ENCODE measurements at regions not wholly inside any gene's neighbourhood (a gene's known extent, or its start where the extent isn't known, plus 50 kb on each side); places are given as distances from the start of the nearest gene placed in this dataset.
"Not testable (repeated sequence)": the region's sequence is repeated elsewhere in the genome, so short reads cannot be mapped to it uniquely, and the experiment has no call there.

DNA sequence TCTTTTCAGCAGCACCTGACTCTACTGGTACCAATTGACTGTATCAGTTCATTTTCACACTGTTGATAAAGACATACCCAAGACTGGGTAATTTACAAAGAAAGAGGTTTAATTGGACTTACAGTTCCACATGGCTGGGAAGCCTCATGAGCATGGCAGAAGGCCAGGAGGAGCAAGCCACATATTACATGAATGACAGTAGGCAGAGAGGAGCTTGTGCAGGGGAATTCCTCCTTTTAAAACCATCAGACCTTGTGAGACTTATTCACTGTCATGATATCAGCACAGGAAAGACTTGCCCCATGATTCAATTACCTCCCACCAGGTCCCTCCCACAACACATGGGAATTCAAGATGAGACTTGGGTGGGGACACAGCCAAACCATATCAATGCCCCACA lies 458.8 kb downstream of the GRIA2 start:
- DNase-seq = not testable (repeated sequence)

DNA sequence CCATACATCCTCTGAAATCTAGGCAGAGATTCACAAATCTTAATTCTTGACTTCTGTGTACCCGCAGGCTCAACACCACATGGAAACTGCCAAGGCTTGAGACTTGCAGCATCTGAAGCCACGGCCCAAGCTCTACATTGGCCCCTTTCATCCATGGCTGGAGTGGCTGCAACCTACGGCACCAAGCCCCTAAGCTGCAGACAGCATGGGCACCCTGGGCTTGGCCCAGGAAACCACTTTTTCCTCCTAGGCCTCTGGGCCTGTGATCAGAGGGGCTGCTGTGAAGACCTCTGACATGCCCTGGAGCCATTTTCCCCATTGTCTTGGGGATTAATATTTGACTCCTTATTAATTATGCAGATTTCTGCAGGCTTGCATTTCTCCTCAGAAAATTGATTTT lies 457.9 kb downstream of the GRIA2 start:
- DNase-seq = no peak

DNA sequence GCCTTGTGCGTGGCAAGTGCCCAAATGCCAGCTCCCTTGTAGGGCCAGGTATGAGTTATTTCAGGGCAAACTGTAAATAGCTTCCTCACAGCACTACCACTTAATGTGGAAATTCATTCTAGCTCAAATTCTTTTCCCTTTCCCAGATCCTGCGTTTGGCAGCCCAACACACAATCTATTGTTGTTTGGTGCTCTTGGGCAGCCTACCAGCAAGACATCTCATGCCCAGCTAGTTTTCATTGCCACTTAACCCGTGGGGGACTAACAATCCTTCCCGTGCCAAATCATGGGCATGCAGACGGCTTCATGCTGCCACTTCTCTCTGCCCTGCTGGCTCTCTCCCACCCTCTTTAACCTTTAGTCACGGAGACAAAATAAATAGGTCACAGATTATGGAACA lies 454.2 kb downstream of the GRIA2 start:
- peak in 42 of 51 donors; percentile 1 to 69 (median 20) for DNase-seq

DNA sequence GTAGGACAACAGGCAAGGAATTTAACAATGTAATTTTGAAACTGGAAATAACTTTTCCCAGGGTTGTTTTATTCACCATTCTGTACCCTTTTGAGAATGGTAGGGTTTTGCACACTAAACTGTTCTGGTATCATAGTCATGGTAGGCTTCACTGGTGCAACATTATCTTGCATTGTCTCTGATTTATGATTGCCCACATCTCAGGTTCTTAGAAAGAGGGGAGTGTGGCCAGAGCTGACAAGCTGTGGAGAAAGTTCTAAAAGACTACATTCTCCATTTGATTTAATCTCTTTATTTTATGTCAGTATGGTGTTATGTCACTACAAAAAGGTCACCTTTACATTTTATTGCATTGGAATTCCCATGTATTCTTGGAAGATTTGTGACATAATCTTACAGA lies 447.3 kb downstream of the GRIA2 start:
- DNase-seq = no peak

DNA sequence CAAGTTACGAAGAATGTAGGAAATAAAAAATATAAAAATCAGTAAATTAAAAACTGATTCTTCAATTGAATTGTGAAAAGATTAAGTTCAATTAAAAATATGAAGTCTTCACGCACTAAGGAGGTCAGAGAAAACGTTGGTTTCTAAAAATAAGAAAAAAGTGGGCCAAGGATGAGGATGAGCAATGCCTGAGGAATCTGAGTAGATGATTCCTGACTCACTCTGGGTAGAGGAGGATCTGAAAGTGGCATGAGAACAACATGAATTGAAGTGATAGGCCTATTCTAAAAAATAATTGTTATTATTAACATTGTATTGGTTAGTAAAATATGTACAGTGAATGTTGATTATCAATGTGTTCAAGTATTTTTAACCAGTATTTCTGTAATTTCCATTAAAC lies 444.2 kb downstream of the GRIA2 start:
- no peak for DNase-seq

DNA sequence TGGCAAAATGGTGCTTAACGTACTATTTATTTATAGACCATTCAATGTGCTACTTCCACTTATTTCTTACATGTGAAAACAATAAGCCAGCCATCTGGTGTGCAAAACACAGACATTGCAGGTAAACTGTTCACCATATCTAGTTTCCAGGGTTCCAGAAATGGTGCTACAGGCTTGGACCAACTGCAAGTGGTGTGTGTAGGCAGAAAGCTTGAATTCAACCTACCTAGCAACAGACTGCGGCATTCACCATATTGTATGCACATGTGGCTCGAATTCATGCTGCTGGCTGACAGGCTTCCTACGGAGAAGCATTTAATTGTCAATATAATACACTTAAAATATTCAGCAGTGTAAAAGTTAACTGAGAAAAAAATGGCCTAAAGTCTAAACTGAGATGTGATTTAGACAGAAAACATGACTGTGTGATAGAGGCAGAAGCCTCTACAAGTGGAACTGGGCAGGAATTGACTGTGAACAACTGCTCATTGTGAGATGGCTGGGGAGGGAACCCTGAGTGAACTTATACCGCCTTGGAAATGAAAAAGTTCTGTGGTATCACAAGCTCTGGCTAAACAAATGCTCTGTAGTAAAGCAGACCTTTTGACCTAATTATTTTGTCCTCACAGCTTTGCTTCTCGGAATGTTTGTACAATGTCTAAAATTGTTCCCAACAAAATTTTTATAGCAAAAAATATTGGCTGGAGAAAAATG lies 434.7 kb downstream of the GRIA2 start:
- peak in 3 of 51 donors; percentile 2 to 22 (median 3) for DNase-seq

DNA sequence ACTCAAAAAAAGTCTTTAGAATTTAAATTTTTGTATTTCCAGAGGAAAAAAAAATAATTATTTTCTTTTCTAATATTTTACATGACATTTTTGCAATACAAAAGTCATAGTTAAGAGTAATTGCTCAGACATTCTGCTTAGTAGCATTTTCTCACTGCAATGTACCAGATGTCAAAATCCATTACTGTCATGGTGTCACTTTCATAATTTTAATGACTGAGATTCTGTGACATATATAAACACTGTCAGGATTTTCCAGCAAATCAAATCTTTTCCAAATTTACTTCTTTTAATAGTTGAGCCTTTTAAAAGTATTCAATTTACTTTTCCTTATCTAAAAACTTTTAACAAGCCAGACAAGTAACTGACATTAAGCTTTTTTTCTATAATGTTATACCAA lies 422.7 kb downstream of the GRIA2 start:
- no peak for DNase-seq

DNA sequence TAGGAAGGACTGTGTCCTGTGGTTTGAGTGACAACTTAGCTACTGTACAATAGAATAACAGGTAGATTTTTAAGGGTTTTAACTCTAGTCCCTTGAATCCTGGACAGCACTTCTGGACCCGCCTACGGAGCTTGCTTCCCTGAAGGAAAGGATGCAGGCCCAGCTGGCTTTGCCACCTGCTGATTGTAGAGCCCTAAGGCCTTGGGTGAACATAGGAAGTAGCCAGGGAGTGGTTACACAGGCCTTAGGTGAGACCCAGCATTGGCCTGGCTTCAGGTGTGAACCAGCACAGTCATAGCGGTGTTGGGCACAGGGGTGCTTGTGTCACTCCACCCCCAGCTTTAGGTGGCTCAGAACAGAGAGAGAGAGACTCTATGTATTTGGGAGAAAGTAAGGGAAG lies 413.5 kb downstream of the GRIA2 start:
- no peak for DNase-seq

DNA sequence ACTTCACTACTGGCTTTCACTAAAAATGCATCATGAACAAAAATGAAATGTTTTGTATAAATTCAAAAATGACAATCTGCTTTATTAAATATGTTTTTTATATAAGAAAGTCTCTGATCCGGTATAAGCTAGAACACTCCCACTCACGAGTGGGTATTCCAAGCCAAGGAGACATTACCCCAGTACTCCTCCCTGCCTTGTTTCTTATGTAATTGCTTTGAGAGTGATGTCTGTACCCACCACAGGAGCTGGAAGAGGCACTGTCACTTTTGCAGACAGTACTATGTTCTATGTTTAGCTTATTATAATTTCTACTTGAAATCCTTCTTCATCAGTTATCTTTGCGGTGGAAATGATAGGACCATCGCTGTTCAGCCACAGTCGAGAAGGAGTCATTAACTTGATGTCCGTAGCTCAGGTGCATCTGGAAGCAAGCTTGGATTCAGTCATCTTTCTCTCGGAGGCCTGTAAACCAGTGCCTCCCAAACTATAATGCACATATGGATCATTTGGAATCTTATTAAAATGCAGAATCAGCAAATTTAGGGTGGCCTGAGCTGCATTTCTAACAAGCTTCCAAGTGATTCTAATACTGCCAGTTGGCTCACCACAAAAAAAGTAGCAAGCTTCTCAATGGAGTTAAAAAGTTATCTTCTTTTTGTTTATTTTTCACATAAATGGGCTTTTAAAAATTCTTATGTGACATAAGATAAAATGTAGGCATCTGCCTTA lies 396.4 kb downstream of the GRIA2 start:
- DNase-seq = no peak

DNA sequence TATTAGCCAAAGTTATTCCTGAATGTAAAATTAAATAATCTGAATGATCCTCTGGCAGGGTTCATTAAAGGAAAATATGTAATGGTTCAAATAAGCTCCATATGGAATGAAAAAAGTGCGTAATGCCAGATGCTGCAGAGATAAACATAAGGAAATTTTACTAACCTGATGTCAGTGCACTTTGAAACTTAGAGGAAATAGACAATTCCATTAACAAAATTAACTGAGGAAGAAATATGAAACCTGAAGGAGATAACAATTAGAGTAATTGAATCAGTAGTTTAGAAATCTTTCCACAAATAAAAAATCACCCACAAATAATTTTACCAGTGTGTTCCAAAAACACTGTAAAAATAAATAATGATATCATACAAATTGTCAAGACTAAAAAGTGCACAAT lies 387.5 kb downstream of the GRIA2 start:
- no peak for DNase-seq

DNA sequence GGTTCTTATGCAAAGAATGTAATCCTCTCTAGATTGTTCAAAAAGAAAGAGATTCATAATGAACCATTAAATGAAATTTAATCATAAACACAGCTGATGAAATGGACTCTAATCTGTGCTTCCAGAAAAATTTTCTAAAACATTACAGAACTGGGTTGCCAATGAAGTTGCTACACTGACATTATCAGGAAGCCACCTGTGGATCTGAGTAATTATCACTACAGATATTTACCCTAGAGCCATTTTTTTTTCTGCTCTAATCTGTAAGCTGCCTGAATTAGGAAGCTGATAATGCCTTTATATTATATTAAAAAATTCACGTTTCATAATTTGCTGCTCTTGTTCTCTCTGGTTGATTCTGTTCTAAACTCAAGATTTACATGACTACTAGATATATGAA lies 380.1 kb downstream of the GRIA2 start:
- no peak for DNase-seq

DNA sequence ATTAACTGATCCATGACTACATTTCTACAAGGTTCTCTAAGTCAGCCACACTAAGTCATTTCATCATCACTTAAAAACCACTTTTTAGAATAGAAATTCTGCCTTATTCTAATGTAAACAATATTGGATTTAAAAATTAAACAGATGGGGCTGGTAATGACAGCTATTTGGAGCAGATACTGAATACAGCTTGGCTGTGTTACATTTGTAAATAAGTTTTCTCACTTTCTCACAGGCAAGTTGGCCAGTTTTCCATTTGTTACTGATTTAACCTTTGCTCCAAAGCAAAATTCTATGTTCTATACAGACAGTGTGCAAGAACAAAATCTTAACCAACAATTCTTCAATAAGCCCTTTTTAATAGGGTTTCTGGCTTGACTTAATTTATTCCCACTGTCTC lies 370.7 kb downstream of the GRIA2 start:
- DNase-seq = no peak

DNA sequence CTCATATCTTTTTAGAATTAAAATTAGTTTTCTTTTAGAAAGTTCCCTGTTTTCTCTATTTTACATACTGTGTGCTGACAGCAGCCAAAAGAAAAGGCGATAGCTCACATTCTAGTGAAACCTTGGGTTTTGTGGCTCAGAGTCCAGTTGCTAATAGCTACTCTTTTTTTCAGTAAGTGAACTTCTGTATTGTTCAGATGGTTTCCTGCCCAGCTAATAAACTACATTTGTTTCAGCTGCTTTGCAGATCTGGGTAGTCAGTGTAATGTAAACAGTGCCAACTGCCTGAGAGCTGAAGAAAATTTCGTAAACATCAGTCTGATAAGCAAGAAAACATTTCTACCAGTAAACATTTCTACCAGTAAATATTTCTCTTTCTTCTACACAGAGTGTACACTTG lies 370.2 kb downstream of the GRIA2 start:
- DNase-seq = no peak

DNA sequence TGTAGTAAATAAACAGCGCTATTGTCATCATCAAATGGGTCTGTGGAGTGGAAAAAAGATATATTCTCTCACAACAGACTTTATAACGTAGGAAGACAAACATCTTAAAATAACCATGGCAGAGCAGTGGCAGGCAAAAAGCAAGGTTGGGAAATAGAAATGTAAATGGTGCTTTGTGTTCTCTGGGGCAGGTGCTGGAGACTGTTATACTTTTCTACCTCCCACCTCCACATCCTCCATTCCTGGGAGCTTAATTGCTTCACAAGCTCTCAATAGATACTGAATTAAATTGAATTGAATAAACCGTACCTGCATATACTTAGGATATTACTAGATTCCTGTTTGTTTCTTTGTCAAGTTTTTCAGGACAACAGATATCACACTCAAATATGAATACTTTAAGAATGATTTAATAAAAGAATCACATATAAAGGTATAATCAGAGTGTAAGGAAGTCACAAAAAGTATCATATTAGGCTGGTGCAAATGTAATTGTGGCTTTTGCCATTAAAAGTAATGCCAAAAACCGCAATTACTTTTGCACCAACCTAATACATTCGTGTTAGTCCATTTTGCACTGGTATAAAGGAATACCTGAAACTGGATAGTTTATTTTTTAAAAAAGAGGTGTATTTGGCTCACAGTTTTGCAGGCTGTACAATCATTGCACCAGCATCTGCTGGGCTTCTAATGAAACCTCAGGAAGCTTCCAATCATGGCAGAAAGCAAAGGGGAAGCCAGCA lies 367.3 kb downstream of the GRIA2 start:
- DNase-seq = peak in 1 of 51 donors; percentile 11

DNA sequence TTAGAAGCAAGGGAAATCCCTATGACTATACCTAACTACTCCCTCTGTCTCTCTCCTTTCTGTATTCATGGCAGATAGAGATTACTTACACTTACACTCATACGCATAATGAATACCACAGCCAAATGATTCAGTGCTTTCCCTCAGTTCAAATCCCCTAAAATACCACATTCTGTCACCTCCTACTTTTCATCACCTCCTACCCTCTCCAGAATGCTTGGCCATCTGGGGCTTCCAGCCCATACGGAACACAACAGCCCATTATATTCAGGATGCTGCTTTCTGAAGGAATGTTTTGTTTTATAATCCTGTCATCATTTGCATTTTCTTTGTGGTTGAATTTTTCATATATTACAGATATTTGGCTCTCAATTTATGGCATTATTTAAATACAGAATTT lies 361.6 kb downstream of the GRIA2 start:
- DNase-seq = no peak

DNA sequence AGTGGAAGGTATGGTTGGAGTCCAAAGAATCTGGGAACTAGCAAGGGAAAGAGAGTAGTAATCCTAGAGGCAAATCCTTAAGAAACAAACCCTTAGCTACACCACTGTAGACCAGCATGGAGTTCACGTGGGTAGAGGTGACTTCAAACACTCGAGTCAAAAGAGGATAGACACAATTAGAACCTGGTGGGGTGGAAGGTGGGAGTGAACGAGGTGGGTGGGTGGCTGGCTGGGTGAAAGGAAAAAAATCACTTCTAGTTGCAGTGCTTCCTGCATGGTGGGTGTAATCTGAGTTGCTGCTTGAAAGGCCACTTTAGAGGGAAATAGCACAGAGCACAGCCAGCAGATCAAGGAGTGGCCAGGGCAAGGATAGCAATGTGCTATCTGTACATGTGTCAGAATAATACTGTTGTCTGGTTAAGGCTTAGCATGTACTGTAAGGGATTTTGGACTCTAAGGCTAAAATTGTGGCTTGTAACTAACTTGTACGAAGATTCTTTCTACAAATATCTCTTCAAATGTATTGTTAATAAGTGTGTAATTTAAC lies 356.2 kb downstream of the GRIA2 start:
- no peak for DNase-seq

DNA sequence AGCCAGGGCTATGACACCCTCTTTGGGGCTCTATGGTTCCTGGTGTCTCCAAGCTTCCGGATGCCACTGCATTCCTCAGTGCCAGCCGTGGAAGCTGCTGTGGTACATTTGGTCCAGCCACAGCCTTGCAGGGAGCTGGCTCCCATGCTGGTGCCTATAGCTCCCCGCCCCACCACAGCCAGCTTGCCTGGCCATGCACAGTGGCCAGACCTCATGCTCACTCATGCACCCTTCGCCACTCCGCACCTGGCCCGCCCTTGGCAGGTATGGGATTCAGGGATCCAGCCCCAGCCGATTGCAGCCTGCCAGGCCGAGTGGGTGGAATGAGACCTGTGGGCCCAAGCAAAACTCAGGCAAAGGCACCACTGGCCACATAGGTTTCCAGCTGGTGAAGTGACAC lies 354.8 kb downstream of the GRIA2 start:
- DNase-seq = no peak

DNA sequence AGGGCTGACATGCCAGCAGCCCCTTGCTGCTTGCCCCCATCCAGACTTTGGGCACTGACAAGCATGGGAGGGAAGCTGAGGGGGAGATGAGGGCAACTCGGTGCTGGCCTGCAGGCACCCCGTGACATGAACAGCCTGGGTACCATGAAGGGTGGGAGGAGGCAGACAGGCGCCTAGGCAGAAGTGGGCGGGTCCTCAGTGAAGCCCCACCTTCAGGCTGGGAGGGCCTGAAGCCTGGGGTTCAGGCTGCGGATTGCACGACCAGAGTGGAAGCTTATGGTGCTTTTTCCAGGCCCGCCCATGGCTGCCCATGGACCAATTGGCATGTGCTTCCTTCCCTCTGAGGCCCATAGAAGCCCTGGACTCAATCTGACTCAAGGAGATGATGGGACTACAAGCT lies 354.1 kb downstream of the GRIA2 start:
- DNase-seq = no peak

DNA sequence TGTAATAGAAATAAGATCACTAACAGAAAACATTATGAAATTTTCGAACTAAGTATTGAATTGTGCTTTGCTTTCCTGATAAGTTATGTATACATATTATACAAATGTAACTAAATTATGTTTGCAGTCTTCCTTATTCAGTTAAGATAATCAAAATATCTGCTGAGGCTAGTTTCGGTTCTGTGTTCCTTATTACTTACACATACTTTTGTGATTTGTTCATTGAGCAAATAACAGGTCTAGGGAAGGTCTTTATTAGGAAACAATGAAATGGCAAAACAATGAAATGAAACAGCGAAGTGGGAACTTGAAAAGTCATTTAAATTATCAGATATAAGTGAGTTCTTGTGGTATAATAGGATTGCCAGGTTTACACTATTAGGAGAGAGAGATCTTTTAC lies 352.4 kb downstream of the GRIA2 start:
- DNase-seq = no peak

DNA sequence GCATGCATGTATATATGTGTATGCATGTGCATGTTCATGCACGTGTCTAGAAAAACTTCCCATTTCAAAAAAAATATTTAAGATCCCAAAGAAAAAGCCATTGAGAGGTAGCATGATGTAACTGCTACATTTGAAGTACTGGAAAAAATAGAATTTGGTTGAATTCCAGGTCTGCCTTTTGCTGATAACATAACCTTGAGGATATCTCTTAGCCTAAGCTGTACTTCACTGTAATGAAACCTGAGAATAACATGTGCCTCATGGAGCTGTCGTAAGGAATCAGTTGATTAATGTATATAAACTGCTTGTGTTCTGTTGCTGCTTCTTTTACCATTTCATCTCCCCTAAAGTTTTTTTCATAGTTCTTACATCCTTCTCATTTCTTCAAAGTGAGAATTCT lies 351.8 kb downstream of the GRIA2 start:
- DNase-seq = no peak

DNA sequence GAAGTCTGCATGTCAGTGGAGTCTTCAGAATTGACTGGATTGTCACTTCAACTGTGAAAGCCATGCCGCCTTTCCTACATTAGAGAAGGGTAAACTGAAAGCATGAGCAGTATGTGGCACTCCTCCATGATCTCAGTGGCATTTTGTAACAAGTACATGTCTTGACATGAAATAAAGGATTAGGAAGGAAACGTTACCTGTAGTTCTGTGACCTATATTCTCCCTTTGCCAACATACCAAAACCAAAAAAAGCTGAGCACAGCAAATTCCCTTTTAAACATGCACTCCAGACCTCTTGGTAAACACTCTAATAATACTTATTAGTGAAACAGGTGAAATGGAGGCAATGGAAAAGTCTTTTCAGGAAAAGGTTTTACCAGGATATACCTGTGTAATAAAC lies 344.2 kb downstream of the GRIA2 start:
- no peak for DNase-seq

DNA sequence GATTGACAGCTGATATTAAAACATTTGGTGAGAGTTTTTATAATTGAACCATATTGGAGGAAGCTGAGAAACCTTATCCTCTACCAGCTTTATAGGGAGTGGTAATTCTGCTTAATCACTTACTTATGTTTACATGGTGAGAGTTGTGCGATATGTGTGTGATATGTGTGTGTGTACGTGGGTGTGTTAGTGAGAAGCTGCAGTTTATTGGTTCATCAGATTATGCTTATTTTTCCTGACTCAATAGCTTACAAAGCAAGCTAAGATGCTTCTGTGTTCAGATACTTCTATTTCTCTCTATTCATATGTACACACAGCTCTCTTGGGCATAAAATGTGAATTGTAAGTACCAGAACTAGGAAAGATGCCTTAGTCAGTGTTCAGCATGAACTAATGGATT lies 343.7 kb downstream of the GRIA2 start:
- no peak for DNase-seq

All from hypothalamus (tissue), 51 donors.